ENCODE measurements at regions not wholly inside any gene's neighbourhood (a gene's known extent, or its start where the extent isn't known, plus 50 kb on each side); places are given as distances from the start of the nearest gene placed in this dataset.

GRCh38 chr16:7887316-7887715 lies 554.7 kb downstream of the RBFOX1 start:
- no peak for TF ChIP-seq POLR2AphosphoS5 (IDR thresholded peaks at IDR 0.05; ENCODE audit: low read depth)
- TF ChIP-seq, protein P1, sequence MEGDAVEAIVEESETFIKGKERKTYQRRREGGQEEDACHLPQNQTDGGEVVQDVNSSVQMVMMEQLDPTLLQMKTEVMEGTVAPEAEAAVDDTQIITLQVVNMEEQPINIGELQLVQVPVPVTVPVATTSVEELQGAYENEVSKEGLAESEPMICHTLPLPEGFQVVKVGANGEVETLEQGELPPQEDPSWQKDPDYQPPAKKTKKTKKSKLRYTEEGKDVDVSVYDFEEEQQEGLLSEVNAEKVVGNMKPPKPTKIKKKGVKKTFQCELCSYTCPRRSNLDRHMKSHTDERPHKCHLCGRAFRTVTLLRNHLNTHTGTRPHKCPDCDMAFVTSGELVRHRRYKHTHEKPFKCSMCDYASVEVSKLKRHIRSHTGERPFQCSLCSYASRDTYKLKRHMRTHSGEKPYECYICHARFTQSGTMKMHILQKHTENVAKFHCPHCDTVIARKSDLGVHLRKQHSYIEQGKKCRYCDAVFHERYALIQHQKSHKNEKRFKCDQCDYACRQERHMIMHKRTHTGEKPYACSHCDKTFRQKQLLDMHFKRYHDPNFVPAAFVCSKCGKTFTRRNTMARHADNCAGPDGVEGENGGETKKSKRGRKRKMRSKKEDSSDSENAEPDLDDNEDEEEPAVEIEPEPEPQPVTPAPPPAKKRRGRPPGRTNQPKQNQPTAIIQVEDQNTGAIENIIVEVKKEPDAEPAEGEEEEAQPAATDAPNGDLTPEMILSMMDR (conservative IDR thresholded peaks at IDR 0.05; ENCODE audit: low read depth in 2 of 2), result no peak

Measured in GM23338 (cell line).